ENCODE measurements at regions not wholly inside any gene's neighbourhood (a gene's known extent, or its start where the extent isn't known, plus 50 kb on each side); places are given as distances from the start of the nearest gene placed in this dataset.

DNA sequence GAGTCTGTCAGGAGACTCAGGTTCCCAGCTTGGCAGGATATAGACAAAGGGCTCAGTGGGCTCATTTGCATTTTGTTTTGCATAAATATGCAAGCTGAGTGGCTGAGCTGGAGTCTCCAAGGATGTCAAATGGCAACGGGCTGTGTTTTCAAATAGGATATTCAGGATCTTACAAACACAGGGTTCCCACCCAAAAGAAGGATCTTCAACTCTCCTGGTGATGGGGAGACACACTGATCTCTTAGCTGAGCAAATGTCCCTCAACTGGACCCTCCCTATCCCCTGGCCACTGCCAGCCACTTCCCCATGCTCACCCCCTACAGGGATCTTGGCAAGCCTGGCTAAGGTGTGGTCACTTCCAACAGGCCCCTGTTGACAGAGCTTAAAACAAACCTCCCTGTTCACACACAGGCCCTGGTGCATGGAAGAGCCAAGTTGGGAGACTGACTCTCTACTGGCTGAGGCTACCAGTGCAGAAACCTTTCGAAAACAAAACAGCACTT lies 61.6 kb downstream of the SOX9 start:
- TF ChIP-seq, protein P1, sequence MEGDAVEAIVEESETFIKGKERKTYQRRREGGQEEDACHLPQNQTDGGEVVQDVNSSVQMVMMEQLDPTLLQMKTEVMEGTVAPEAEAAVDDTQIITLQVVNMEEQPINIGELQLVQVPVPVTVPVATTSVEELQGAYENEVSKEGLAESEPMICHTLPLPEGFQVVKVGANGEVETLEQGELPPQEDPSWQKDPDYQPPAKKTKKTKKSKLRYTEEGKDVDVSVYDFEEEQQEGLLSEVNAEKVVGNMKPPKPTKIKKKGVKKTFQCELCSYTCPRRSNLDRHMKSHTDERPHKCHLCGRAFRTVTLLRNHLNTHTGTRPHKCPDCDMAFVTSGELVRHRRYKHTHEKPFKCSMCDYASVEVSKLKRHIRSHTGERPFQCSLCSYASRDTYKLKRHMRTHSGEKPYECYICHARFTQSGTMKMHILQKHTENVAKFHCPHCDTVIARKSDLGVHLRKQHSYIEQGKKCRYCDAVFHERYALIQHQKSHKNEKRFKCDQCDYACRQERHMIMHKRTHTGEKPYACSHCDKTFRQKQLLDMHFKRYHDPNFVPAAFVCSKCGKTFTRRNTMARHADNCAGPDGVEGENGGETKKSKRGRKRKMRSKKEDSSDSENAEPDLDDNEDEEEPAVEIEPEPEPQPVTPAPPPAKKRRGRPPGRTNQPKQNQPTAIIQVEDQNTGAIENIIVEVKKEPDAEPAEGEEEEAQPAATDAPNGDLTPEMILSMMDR (IDR thresholded peaks at IDR 0.05) = no peak
- no peak for TF ChIP-seq POLR2A (IDR thresholded peaks at IDR 0.05)

Data from ovary (tissue), 3 donors.